SU-DHL-6 (cell line): ENCODE measurements at regions not wholly inside any gene's neighbourhood (a gene's known extent, or its start where the extent isn't known, plus 50 kb on each side); places are given as distances from the start of the nearest gene placed in this dataset.

Source experiments
- H2AFZ ChIP-seq: fragments of 200-600 bp; sonication (generic); 2 replicates; pipeline ENCODE4 v1.6.1; 2014; ENCODE audit warnings: low read depth, mild to moderate bottlenecking, moderate library complexity, mixed read lengths, antibody characterized with exemption, low read length; ENCODE audit not compliant: severe bottlenecking
- H3F3A ChIP-seq: fragments of 200-600 bp; shearing (Covaris generic); 2 replicates; pipeline ENCODE4 v1.6.0; 2016; ENCODE audit warnings: antibody characterized with exemption, mild to moderate bottlenecking; ENCODE audit not compliant: insufficient read depth
- H3K27ac ChIP-seq: fragments of 200-600 bp; sonication (generic); 2 replicates; pipeline ENCODE4 v1.5.1; 2016; ENCODE audit warnings: low read depth, mild to moderate bottlenecking, low read length, moderate library complexity, mixed read lengths
- H3K27me3 ChIP-seq: fragments of 200-600 bp; sonication (generic), shearing (Covaris generic); 2 replicates; pipeline ENCODE4 v1.6.0; 2014; ENCODE audit warnings: mild to moderate bottlenecking, low read length
- H3K36me3 ChIP-seq: fragments of 200-600 bp; sonication (generic); 2 replicates; pipeline ENCODE4 v1.6.1; 2014; ENCODE audit warnings: mild to moderate bottlenecking, low read length, mixed read lengths
- H3K4me2 ChIP-seq: fragments of 300-600, 200-600 bp; shearing (Covaris generic), sonication (generic); 2 replicates; pipeline ENCODE4 v1.6.0; 2014; ENCODE audit warnings: low read length, low read depth, mild to moderate bottlenecking; ENCODE audit not compliant: poor library complexity, severe bottlenecking
- H3K4me3 ChIP-seq: fragments of 200-600 bp; sonication (generic); 2 replicates; pipeline ENCODE4 v1.5.1; 2014; ENCODE audit warnings: antibody characterized with exemption, low read length, mild to moderate bottlenecking, mixed read lengths; ENCODE audit not compliant: insufficient read depth, poor library complexity, severe bottlenecking
- H3K79me2 ChIP-seq: fragments of 200-600 bp; sonication (generic); 2 replicates; pipeline ENCODE4 v1.6.1; 2014; ENCODE audit warnings: mild to moderate bottlenecking, low read length, moderate library complexity; ENCODE audit not compliant: insufficient read depth
- H3K9ac ChIP-seq: fragments of 200-600 bp; sonication (generic); 2 replicates; pipeline ENCODE4 v1.7.0; 2014; ENCODE audit warnings: mild to moderate bottlenecking, low read length
- H3K9me2 ChIP-seq: fragments of 200-600 bp; sonication (generic); replicated peaks from 2 replicates; pipeline ENCODE4 v1.6.1; 2014; ENCODE audit warnings: low read length; ENCODE audit not compliant: insufficient read depth
- H3K9me3 ChIP-seq: fragments of 200-600 bp; sonication (generic); 2 replicates; pipeline ENCODE4 v1.6.1; 2014; ENCODE audit warnings: low read length, mixed read lengths; ENCODE audit not compliant: insufficient read depth
- H4K20me1 ChIP-seq: fragments of 200-600 bp; sonication (generic); 2 replicates; pipeline ENCODE4 v1.6.1; 2014; ENCODE audit warnings: low read depth, mild to moderate bottlenecking, antibody characterized with exemption, low read length, moderate library complexity, mixed read lengths
- EZH2phosphoT487 ChIP-seq: fragments of 200-600 bp; sonication (generic), shearing (Covaris generic); conservative IDR thresholded peaks from 2 replicates; pipeline ENCODE4 v1.6.1; 2018; ENCODE audit warnings: mild to moderate bottlenecking, antibody characterized with exemption, low read length, moderate library complexity, mixed read lengths
- TF ChIP-seq, protein P1 (sequence below): fragments of 200-600 bp; sonication (generic); IDR thresholded peaks from one replicate; pipeline ENCODE4 v1.5.1; 2017; ENCODE audit warnings: antibody characterized with exemption, mild to moderate bottlenecking, low read length, moderate library complexity; ENCODE audit not compliant: insufficient read depth, poor library complexity, severe bottlenecking

DNA sequence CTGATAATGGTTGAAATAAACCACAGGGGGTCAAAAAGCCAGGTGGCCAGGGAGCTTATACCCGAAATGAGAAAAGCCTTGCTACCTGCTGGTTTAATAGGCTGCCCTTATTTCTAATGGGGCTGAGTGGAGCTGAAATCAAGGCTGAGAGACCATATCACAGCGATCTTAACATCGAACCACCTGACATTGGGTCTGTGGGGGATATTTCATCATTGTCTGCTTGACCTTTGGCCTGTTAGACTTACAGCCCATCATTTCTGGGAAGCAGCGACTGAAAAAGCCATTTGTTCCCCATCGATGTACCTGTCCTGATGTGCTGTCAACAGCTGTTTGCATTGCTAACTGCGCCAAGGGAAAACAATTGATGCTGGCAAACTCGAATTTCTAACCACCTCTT lies 199.7 kb upstream of the SLC14A2 start:
- H3K27me3 ChIP-seq: no peaks in the 10 kb centered on the region
- no peak overlapping the region for H3K4me3 ChIP-seq
- no peaks in the 10 kb centered on the region for H3K36me3 ChIP-seq
- TF ChIP-seq, protein P1, sequence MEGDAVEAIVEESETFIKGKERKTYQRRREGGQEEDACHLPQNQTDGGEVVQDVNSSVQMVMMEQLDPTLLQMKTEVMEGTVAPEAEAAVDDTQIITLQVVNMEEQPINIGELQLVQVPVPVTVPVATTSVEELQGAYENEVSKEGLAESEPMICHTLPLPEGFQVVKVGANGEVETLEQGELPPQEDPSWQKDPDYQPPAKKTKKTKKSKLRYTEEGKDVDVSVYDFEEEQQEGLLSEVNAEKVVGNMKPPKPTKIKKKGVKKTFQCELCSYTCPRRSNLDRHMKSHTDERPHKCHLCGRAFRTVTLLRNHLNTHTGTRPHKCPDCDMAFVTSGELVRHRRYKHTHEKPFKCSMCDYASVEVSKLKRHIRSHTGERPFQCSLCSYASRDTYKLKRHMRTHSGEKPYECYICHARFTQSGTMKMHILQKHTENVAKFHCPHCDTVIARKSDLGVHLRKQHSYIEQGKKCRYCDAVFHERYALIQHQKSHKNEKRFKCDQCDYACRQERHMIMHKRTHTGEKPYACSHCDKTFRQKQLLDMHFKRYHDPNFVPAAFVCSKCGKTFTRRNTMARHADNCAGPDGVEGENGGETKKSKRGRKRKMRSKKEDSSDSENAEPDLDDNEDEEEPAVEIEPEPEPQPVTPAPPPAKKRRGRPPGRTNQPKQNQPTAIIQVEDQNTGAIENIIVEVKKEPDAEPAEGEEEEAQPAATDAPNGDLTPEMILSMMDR: no peak
- no peak for TF ChIP-seq EZH2phosphoT487
- H3K9me2 ChIP-seq: no peaks in the 10 kb centered on the region
- H2AFZ ChIP-seq: no peak overlapping the region
- no peaks in the 10 kb centered on the region for H3K79me2 ChIP-seq
- H3F3A ChIP-seq: no peaks in the 10 kb centered on the region
- H4K20me1 ChIP-seq: no peaks in the 10 kb centered on the region
- H3K4me2 ChIP-seq: no peak overlapping the region
- H3K9me3 ChIP-seq: no peaks in the 10 kb centered on the region
- no peak overlapping the region for H3K27ac ChIP-seq
- H3K9ac ChIP-seq: no peak overlapping the region

GRCh38 chr18:45416168-45416567 lies 199.1 kb upstream of the SLC14A2 start:
- H3K4me3 ChIP-seq: no peak overlapping the region
- H3K79me2 ChIP-seq: no peaks in the 10 kb centered on the region
- H3K27ac ChIP-seq: no peak overlapping the region
- no peak overlapping the region for H2AFZ ChIP-seq
- no peaks in the 10 kb centered on the region for H3F3A ChIP-seq
- no peaks in the 10 kb centered on the region for H3K9me2 ChIP-seq
- no peak overlapping the region for H3K4me2 ChIP-seq
- no peaks in the 10 kb centered on the region for H3K27me3 ChIP-seq
- TF ChIP-seq, protein P1: no peak
- no peak for TF ChIP-seq EZH2phosphoT487
- H3K9me3 ChIP-seq: no peaks in the 10 kb centered on the region
- no peaks in the 10 kb centered on the region for H4K20me1 ChIP-seq
- no peaks in the 10 kb centered on the region for H3K36me3 ChIP-seq
- no peak overlapping the region for H3K9ac ChIP-seq

GRCh38 chr18:45417392-45417791 lies 197.9 kb upstream of the SLC14A2 start:
- Histone ChIP-seq H3K4me3 (no peak overlapping the region), H3K79me2 (no peaks in the 10 kb centered on the region), H3K27me3 (no peaks in the 10 kb centered on the region), H3F3A (no peaks in the 10 kb centered on the region), H4K20me1 (no peaks in the 10 kb centered on the region), H3K4me2 (no peak overlapping the region), H3K9me2 (no peaks in the 10 kb centered on the region), H3K9me3 (no peaks in the 10 kb centered on the region), H3K36me3 (no peaks in the 10 kb centered on the region), H2AFZ (no peak overlapping the region), H3K27ac (no peak overlapping the region), H3K9ac (no peak overlapping the region)
- TF ChIP-seq EZH2phosphoT487: no peak

- Histone ChIP-seq H3K27me3 (no peaks in the 10 kb centered on the region), H3K9ac (no peak overlapping the region), H3K9me3 (no peaks in the 10 kb centered on the region), H3K27ac (no peak overlapping the region), H3K4me2 (no peak overlapping the region), H3K36me3 (no peaks in the 10 kb centered on the region), H4K20me1 (no peaks in the 10 kb centered on the region), H2AFZ (no peak overlapping the region), H3K9me2 (no peaks in the 10 kb centered on the region), H3K79me2 (no peaks in the 10 kb centered on the region), H3K4me3 (no peak overlapping the region), H3F3A (no peaks in the 10 kb centered on the region)
- TF ChIP-seq, protein P1: no peak
- no peak for TF ChIP-seq EZH2phosphoT487
Observed at GRCh38 chr18:45423659-45424058, 191.6 kb upstream of the SLC14A2 start.
